ENCODE measurements at regions not wholly inside any gene's neighbourhood (a gene's known extent, or its start where the extent isn't known, plus 50 kb on each side); places are given as distances from the start of the nearest gene placed in this dataset.
A peak's percentile ranks its signal among the peaks of the same experiment; 100 is the strongest.

- TF ChIP-seq, protein P1, sequence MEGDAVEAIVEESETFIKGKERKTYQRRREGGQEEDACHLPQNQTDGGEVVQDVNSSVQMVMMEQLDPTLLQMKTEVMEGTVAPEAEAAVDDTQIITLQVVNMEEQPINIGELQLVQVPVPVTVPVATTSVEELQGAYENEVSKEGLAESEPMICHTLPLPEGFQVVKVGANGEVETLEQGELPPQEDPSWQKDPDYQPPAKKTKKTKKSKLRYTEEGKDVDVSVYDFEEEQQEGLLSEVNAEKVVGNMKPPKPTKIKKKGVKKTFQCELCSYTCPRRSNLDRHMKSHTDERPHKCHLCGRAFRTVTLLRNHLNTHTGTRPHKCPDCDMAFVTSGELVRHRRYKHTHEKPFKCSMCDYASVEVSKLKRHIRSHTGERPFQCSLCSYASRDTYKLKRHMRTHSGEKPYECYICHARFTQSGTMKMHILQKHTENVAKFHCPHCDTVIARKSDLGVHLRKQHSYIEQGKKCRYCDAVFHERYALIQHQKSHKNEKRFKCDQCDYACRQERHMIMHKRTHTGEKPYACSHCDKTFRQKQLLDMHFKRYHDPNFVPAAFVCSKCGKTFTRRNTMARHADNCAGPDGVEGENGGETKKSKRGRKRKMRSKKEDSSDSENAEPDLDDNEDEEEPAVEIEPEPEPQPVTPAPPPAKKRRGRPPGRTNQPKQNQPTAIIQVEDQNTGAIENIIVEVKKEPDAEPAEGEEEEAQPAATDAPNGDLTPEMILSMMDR (IDR thresholded peaks at IDR 0.05): no peak
These were observed 1599.1 kb downstream of the PCDH9 start for GRCh38 chr13:65631078-65631477.

- TF ChIP-seq, protein P1 (IDR thresholded peaks at IDR 0.05): no peak
These were observed 1600.2 kb downstream of the PCDH9 start for GRCh38 chr13:65629926-65630325.

DNA sequence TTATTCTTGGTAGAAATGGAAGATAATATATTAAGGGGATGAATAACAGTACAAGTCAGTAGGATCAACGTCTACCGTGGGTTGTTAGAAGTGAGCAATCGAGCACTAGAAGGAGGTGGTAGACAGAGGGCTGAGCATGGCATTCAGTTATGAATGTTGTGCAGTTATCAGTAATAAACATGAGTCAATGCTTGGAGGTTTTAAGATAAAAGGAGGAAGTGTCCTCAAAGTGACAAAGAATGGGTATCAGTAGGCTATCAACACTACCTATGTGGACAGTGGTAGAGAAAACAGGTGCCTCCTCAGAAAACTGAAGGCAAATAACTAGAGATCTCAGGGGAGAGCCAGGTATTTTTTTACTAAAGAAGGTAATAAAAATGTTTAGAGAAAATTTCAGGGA is 1607.0 kb downstream of the PCDH9 start:
- TF ChIP-seq, protein P1 (IDR thresholded peaks at IDR 0.05): no peak

- TF ChIP-seq, protein P1 (IDR thresholded peaks at IDR 0.05): no peak
These were observed 1614.6 kb downstream of the PCDH9 start for GRCh38 chr13:65615506-65615905.

DNA sequence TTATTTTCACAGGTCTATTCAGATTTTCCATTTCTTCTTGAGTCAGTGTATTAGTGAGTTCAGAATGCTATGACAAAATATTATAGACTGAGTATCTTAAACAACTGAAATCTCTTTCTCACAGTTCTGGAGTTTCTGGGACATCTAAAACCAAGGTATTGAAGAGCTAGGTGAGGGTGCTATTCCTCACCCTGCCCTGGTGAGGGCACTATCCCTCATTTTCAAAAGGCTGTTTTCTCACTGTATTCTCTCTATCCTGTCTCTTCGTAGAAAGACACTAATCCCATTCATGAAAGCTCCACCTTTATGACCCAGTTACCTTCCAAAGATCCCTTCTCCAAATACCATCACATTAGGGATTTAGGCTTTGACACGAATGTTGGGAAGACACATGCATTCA is 1617.1 kb downstream of the PCDH9 start:
- TF ChIP-seq, protein P1 (IDR thresholded peaks at IDR 0.05): peak; percentile 53

DNA sequence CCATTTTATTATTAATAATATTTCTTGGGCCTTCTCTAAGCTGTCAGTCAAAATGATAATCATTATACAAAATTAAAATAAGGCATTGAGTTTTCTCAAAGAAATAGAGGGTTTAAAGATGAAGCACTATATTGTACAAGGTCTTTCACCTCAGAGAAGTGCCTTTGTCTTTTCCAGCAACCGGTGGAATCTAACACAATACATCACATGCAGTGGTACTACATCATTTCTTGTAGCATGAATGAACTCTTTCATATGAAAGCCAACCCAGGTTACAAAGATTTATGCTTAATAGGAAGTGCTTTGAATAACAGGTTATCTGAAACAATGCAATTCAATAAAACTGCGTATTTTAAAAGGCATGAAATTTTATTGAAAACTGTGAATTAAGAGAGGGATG is 1620.8 kb downstream of the PCDH9 start:
- TF ChIP-seq, protein P1 (IDR thresholded peaks at IDR 0.05): no peak

GRCh38 chr13:65606622-65607021 is 1623.5 kb downstream of the PCDH9 start:
- TF ChIP-seq, protein P1 (IDR thresholded peaks at IDR 0.05): no peak

DNA sequence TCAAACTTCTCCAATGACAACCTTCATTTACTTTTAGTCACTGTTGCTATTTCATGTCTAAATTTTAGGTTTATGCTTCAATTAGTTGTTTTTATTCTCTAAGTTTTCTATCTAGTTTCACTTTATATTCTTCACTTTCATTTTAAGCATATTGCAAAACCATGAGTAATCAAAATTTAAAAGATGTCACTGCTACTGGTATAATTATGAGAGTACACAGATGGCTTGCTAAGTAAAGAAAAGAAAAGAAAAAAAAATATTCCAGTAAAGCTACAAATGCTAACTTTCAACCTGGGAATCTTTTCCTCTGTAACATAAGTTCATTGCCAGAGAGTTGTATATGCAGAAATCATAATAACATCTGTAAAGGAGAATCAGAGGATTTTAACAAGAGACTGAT is 1624.7 kb downstream of the PCDH9 start:
- TF ChIP-seq, protein P1 (IDR thresholded peaks at IDR 0.05): no peak

All from LNCAP (cell line).